ENCODE measurements at regions not wholly inside any gene's neighbourhood (a gene's known extent, or its start where the extent isn't known, plus 50 kb on each side); places are given as distances from the start of the nearest gene placed in this dataset.
"Not testable (repeated sequence)": the region's sequence is repeated elsewhere in the genome, so short reads cannot be mapped to it uniquely, and the experiment has no call there.

- no peak for DNase-seq (ENCODE audit: low read depth in 2 of 2)
Measured at GRCh38 chr3:191076903-191077552, 122.0 kb upstream of the OSTN start.

- DNase-seq (ENCODE audit: low read depth in 2 of 2) = no peak
Measured at GRCh38 chr3:191074511-191074910, 124.5 kb upstream of the OSTN start.

- DNase-seq (ENCODE audit: low read depth in 2 of 2) = no peak
Measured at GRCh38 chr3:191070762-191071403, 128.2 kb upstream of the OSTN start.

- peak; percentile 64 to 67 for DNase-seq (ENCODE audit: low read depth in 2 of 2)
Measured at GRCh38 chr3:191070201-191070600, 128.8 kb upstream of the OSTN start.

GRCh38 chr3:191068946-191069813, 129.9 kb upstream of the OSTN start:
- no peak for DNase-seq (ENCODE audit: low read depth in 2 of 2)

GRCh38 chr3:191066669-191067068, 132.4 kb upstream of the OSTN start:
- peak in 1 of 2 experiments; percentile 7 for DNase-seq (ENCODE audit: low read depth in 2 of 2)

GRCh38 chr3:191065181-191065805, 133.7 kb upstream of the OSTN start:
- peak in 1 of 2 experiments; percentile 20 for DNase-seq (ENCODE audit: low read depth in 2 of 2)

GRCh38 chr3:191051037-191051436, 148.0 kb upstream of the OSTN start:
- DNase-seq (ENCODE audit: low read depth in 2 of 2) = no peak

- DNase-seq (ENCODE audit: low read depth in 2 of 2) = no peak
Measured at GRCh38 chr3:191047930-191048329, 151.1 kb upstream of the OSTN start.

- DNase-seq (ENCODE audit: low read depth in 2 of 2) = no peak
Measured at GRCh38 chr3:191030929-191031328, 168.1 kb upstream of the OSTN start.

GRCh38 chr3:191030491-191030890, 168.0 kb upstream of the GMNC start:
- no peak for DNase-seq (ENCODE audit: low read depth in 2 of 2)

- DNase-seq (ENCODE audit: low read depth in 2 of 2) = no peak
Measured at GRCh38 chr3:191026746-191027145, 164.3 kb upstream of the GMNC start.

- no peak for DNase-seq (ENCODE audit: low read depth in 2 of 2)
Measured at GRCh38 chr3:191020730-191021396, 158.4 kb upstream of the GMNC start.

GRCh38 chr3:191019855-191020254, 157.4 kb upstream of the GMNC start:
- DNase-seq (ENCODE audit: low read depth in 2 of 2) = no peak

- DNase-seq (ENCODE audit: low read depth in 2 of 2) = not testable (repeated sequence)
Measured at GRCh38 chr3:191015960-191016359, 153.5 kb upstream of the GMNC start.

GRCh38 chr3:191008074-191008473, 145.6 kb upstream of the GMNC start:
- DNase-seq (ENCODE audit: low read depth in 2 of 2) = no peak

- DNase-seq (ENCODE audit: low read depth in 2 of 2) = no peak
Measured at GRCh38 chr3:191005790-191006189, 143.3 kb upstream of the GMNC start.

- no peak for DNase-seq (ENCODE audit: low read depth in 2 of 2)
Measured at GRCh38 chr3:191003742-191004141, 141.2 kb upstream of the GMNC start.

GRCh38 chr3:190996181-190996775, 133.8 kb upstream of the GMNC start:
- DNase-seq (ENCODE audit: low read depth in 2 of 2) = no peak

- no peak for DNase-seq (ENCODE audit: low read depth in 2 of 2)
Measured at GRCh38 chr3:190995156-190995555, 132.7 kb upstream of the GMNC start.

- DNase-seq (ENCODE audit: low read depth in 2 of 2) = no peak
Measured at GRCh38 chr3:190990898-190991297, 128.4 kb upstream of the GMNC start.

All from fibroblast of skin of left quadriceps (primary cell).